Transverse colon (tissue), 3 donors: ENCODE measurements at regions not wholly inside any gene's neighbourhood (a gene's known extent, or its start where the extent isn't known, plus 50 kb on each side); places are given as distances from the start of the nearest gene placed in this dataset.
"Not testable (repeated sequence)": the region's sequence is repeated elsewhere in the genome, so short reads cannot be mapped to it uniquely, and the experiment has no call there.

ENCODE experiments used
- POLR2A ChIP-seq: fragments of 450-650 bp; IDR thresholded peaks from one replicate; pipeline ENCODE4 v1.6.1; 2016; ENCODE audit warnings: antibody characterized with exemption, mild to moderate bottlenecking, moderate library complexity
- TF ChIP-seq, protein P1 (sequence below), 5 experiments: fragments of 200-600 bp in 3 of 5; fragments of 450-650 bp in 2 of 5; sonication (generic) in 3 of 5; IDR thresholded peaks; 1 replicate in 2 of 5; 2 replicates in 3 of 5; pipeline ENCODE4 v1.5.1; 2016 to 2017; ENCODE audit warnings: antibody characterized with exemption in 5 of 5, inconsistent platforms in 3 of 5, mild to moderate bottlenecking in 2 of 5, moderate library complexity in 1 of 5

DNA sequence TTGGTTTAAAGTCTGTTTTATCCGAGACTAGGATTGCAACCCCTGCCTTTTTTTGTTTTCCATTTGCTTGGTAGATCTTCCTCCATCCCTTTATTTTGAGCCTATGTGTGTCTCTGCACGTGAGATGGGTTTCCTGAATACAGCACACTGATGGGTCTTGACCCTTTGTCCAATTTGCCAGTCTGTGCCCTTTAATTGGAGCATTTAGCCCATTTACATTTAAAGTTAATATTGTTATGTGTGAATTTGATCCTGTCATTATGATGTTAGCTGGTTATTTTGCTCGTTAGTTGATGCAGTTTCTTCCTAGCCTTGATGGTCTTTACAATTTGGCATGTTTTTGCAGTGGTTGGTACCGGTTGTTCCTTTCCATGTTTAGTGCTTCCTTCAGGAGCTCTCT is 70.8 kb upstream of the CTNNA1 start:
- TF ChIP-seq, protein P1, sequence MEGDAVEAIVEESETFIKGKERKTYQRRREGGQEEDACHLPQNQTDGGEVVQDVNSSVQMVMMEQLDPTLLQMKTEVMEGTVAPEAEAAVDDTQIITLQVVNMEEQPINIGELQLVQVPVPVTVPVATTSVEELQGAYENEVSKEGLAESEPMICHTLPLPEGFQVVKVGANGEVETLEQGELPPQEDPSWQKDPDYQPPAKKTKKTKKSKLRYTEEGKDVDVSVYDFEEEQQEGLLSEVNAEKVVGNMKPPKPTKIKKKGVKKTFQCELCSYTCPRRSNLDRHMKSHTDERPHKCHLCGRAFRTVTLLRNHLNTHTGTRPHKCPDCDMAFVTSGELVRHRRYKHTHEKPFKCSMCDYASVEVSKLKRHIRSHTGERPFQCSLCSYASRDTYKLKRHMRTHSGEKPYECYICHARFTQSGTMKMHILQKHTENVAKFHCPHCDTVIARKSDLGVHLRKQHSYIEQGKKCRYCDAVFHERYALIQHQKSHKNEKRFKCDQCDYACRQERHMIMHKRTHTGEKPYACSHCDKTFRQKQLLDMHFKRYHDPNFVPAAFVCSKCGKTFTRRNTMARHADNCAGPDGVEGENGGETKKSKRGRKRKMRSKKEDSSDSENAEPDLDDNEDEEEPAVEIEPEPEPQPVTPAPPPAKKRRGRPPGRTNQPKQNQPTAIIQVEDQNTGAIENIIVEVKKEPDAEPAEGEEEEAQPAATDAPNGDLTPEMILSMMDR (IDR thresholded peaks at IDR 0.05), result not testable (repeated sequence)
- TF ChIP-seq POLR2A, result not testable (repeated sequence)
